Neural cell (in vitro differentiated cells): ENCODE measurements at regions not wholly inside any gene's neighbourhood (a gene's known extent, or its start where the extent isn't known, plus 50 kb on each side); places are given as distances from the start of the nearest gene placed in this dataset.

Experiments used
- H2AFZ ChIP-seq: fragments of 200-600, 300-800 bp; sonication (generic), shearing (Covaris generic); 2 replicates; pipeline ENCODE4 v1.6.0; 2014; ENCODE audit warnings: low read depth, mild to moderate bottlenecking, antibody characterized with exemption, low read length, moderate library complexity
- H3F3A ChIP-seq: fragments of 200-600 bp; shearing (Covaris generic); 2 replicates; pipeline ENCODE4 v1.6.1; 2016; ENCODE audit warnings: mild to moderate bottlenecking, moderate library complexity, mixed read lengths, antibody characterized with exemption, low read length; ENCODE audit not compliant: insufficient read depth, poor library complexity, severe bottlenecking
- H3K27ac ChIP-seq: fragments of 200-600, 300-800 bp; sonication (generic), shearing (Covaris generic); 2 replicates; pipeline ENCODE4 v1.5.1; 2014; ENCODE audit warnings: mild to moderate bottlenecking, low read length, moderate library complexity
- H3K27me3 ChIP-seq: fragments of 300-800, 200-600 bp; sonication (generic), shearing (Covaris generic); 2 replicates; pipeline ENCODE4 v1.6.0; 2014; ENCODE audit warnings: mild to moderate bottlenecking, low read depth, low read length, moderate library complexity; ENCODE audit not compliant: insufficient read depth
- H3K36me3 ChIP-seq: fragments of 300-800, 200-600 bp; sonication (generic), shearing (Covaris generic); 2 replicates; pipeline ENCODE4 v1.5.1; 2014; ENCODE audit warnings: mild to moderate bottlenecking, antibody characterized with exemption, low read length, moderate library complexity; ENCODE audit not compliant: insufficient read depth
- H3K4me2 ChIP-seq: fragments of 300-800, 200-600 bp; sonication (generic), shearing (Covaris generic); 2 replicates; pipeline ENCODE4 v1.6.0; 2014; ENCODE audit warnings: mild to moderate bottlenecking, low read length
- H3K4me3 ChIP-seq: fragments of 300-800, 200-600 bp; sonication (generic), shearing (Covaris generic); 2 replicates; pipeline ENCODE4 v1.5.1; 2014; ENCODE audit warnings: mild to moderate bottlenecking, low read length, moderate library complexity
- H3K79me2 ChIP-seq: fragments of 200-600 bp; shearing (Covaris generic); replicated peaks from 2 replicates; pipeline ENCODE4 v1.6.0; 2014; ENCODE audit warnings: mild to moderate bottlenecking, low read length, moderate library complexity; ENCODE audit not compliant: insufficient read depth
- H3K9ac ChIP-seq: fragments of 300-800, 200-600 bp; sonication (generic), shearing (Covaris generic); 2 replicates; pipeline ENCODE4 v1.6.1; 2016; ENCODE audit warnings: mild to moderate bottlenecking, low read length, mixed read lengths
- H3K9me2 ChIP-seq: fragments of 200-600 bp; shearing (Covaris generic); 2 replicates; pipeline ENCODE4 v1.6.1; 2016; ENCODE audit warnings: mild to moderate bottlenecking, low read length, mixed read lengths; ENCODE audit not compliant: insufficient read depth
- H3K9me3 ChIP-seq: fragments of 200-600, 300-800 bp; sonication (generic), shearing (Covaris generic); 2 replicates; pipeline ENCODE4 v1.6.1; 2016; ENCODE audit warnings: mild to moderate bottlenecking, mixed run types, low read length, moderate library complexity, mixed read lengths
- H4K20me1 ChIP-seq: fragments of 200-600 bp; shearing (Covaris generic); 2 replicates; pipeline ENCODE4 v1.6.1; 2016; ENCODE audit warnings: mild to moderate bottlenecking, mixed run types; ENCODE audit not compliant: insufficient read depth
- EP300 ChIP-seq: fragments of 450-650 bp; conservative IDR thresholded peaks from 2 replicates; pipeline ENCODE4 v1.6.1; 2014; ENCODE audit warnings: antibody characterized with exemption, mild to moderate bottlenecking, moderate library complexity; ENCODE audit not compliant: poor library complexity, severe bottlenecking
- EZH2 ChIP-seq: fragments of 200-600, 300-800 bp; shearing (Covaris generic), sonication (generic); IDR thresholded peaks from 2 replicates; pipeline ENCODE4 v1.6.1; 2014; ENCODE audit warnings: antibody characterized with exemption, low read length, borderline replicate concordance, mild to moderate bottlenecking; ENCODE audit not compliant: insufficient read depth, poor library complexity, severe bottlenecking
- MXI1 ChIP-seq: fragments of 450-650 bp; conservative IDR thresholded peaks from 2 replicates; pipeline ENCODE4 v1.6.1; 2014; ENCODE audit warnings: antibody characterized with exemption, mild to moderate bottlenecking; ENCODE audit not compliant: poor library complexity, severe bottlenecking
- POLR2AphosphoS5 ChIP-seq: IDR thresholded peaks from 2 replicates; pipeline ENCODE4 v1.6.1; 2012
- RAD21 ChIP-seq: fragments of 450-650 bp; conservative IDR thresholded peaks from 2 replicates; pipeline ENCODE4 v1.6.1; 2014; ENCODE audit warnings: antibody characterized with exemption, mild to moderate bottlenecking, moderate library complexity
- REST ChIP-seq: IDR thresholded peaks from 2 replicates; pipeline ENCODE4 v1.6.1; 2012; ENCODE audit warnings: borderline replicate concordance
- SMC3 ChIP-seq: fragments of 450-650 bp; conservative IDR thresholded peaks from 2 replicates; pipeline ENCODE4 v1.6.1; 2014; ENCODE audit warnings: antibody characterized with exemption, mild to moderate bottlenecking, moderate library complexity; ENCODE audit not compliant: poor library complexity
- TAF1 ChIP-seq: IDR thresholded peaks from 2 replicates; pipeline ENCODE4 v1.6.1; 2012; ENCODE audit warnings: low read depth
- TF ChIP-seq, protein P1 (sequence below): fragments of 450-650 bp; IDR thresholded peaks from 2 replicates; pipeline ENCODE4 v1.5.1; 2014; ENCODE audit warnings: antibody characterized with exemption, mild to moderate bottlenecking, moderate library complexity; ENCODE audit not compliant: poor library complexity, severe bottlenecking

- Histone ChIP-seq H3K4me3 (no peak overlapping the region), H3K9me2 (no peaks in the 10 kb centered on the region), H3K9ac (no peak overlapping the region), H3K4me2 (no peak overlapping the region), H3F3A (no peaks in the 10 kb centered on the region), H3K79me2 (no peaks in the 10 kb centered on the region), H3K27ac (no peak overlapping the region), H3K9me3 (no peaks in the 10 kb centered on the region), H4K20me1 (no peaks in the 10 kb centered on the region), H2AFZ (no peak overlapping the region), H3K36me3 (no peaks in the 10 kb centered on the region), H3K27me3 (no peaks in the 10 kb centered on the region)
- TF ChIP-seq, protein P1, sequence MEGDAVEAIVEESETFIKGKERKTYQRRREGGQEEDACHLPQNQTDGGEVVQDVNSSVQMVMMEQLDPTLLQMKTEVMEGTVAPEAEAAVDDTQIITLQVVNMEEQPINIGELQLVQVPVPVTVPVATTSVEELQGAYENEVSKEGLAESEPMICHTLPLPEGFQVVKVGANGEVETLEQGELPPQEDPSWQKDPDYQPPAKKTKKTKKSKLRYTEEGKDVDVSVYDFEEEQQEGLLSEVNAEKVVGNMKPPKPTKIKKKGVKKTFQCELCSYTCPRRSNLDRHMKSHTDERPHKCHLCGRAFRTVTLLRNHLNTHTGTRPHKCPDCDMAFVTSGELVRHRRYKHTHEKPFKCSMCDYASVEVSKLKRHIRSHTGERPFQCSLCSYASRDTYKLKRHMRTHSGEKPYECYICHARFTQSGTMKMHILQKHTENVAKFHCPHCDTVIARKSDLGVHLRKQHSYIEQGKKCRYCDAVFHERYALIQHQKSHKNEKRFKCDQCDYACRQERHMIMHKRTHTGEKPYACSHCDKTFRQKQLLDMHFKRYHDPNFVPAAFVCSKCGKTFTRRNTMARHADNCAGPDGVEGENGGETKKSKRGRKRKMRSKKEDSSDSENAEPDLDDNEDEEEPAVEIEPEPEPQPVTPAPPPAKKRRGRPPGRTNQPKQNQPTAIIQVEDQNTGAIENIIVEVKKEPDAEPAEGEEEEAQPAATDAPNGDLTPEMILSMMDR: no peak
- TF ChIP-seq POLR2AphosphoS5 (no peak), REST (no peak), SMC3 (no peak), EP300 (no peak), TAF1 (no peak), RAD21 (no peak), EZH2 (no peak), MXI1 (no peak)
Observed at GRCh38 chr1:36667836-36668235, 185.1 kb upstream of the CSF3R start.

- Histone ChIP-seq H3K36me3 (no peaks in the 10 kb centered on the region), H3K27me3 (no peaks in the 10 kb centered on the region), H3K9ac (no peak overlapping the region), H3K27ac (no peak overlapping the region), H3K79me2 (no peaks in the 10 kb centered on the region), H4K20me1 (no peaks in the 10 kb centered on the region), H3K4me3 (no peak overlapping the region), H3K4me2 (no peak overlapping the region), H2AFZ (no peak overlapping the region), H3K9me2 (no peaks in the 10 kb centered on the region), H3K9me3 (no peaks in the 10 kb centered on the region), H3F3A (no peaks in the 10 kb centered on the region)
- TF ChIP-seq MXI1 (no peak), EZH2 (no peak), EP300 (no peak), REST (no peak), SMC3 (no peak), RAD21 (no peak), TAF1 (no peak), POLR2AphosphoS5 (no peak)
- TF ChIP-seq, protein P1: no peak
Observed at GRCh38 chr1:36667256-36667655, 184.5 kb upstream of the CSF3R start.
